CD4-positive, alpha-beta T cell treated with Interleukin-15 for 4 hours (primary cell): ENCODE measurements at regions not wholly inside any gene's neighbourhood (a gene's known extent, or its start where the extent isn't known, plus 50 kb on each side); places are given as distances from the start of the nearest gene placed in this dataset.

Experiments
- DNase-seq: peaks from one replicate; pipeline ENCODE4 v3.0.0-alpha.2; 2020; ENCODE audit warnings: low spot score

DNA sequence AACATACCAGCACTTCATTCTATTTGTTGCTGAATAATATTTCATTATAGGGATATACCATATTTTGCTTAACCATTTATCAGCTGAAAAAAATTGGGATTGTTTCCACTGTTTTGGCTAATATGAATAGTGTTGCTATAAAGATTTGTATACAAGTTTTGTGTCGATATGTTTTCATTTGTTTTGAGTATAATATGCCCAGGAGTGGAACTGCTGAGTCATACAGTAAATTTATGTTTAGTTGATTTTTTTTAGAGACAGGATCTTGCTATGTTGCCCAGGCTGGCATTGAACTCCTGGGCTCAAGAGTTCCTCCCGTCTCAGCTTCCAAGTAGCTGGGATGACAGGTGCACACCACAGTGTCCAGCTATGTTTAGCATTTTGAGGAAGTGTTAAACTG is 131.5 kb upstream of the TMCC3 start:
- no peak for DNase-seq

DNA sequence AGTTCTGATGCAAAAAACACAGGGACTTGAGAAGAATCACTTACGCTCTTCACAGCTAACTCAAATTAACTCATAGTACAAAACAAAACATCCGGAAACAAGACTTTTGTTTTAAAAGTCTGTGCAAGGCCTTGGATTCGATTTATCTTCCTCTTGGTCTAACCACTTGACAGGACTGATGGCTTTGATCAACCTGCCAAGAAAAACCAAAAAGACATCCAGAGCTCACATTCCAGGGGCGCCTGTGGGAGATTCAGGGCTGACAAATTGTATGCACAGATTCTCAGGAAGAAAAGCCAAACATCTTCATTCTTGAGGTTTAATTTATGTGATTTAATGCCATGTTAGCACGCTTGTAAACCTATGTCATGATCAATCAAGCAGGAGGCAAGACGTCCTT is 129.1 kb upstream of the TMCC3 start:
- no peak for DNase-seq

DNA sequence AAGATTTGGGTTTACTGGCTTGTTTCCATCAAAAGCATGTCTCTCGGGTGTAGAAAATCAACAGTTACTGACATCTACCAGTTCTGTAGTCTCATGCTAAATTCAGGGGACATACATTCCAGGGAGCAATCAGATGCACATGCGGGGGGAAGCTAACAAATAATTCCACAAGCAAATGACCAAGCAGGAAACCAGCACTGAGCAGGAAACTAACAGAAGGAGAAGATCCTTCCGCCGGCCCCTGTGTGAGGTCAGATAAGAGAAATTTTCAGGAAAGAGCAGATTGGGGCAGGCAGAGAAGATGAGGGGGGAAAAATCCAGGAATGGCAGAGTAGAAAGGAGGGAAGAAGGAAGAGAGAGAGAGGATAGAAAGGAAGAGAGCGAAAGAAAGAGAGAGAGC is 127.6 kb upstream of the TMCC3 start:
- DNase-seq: no peak

DNA sequence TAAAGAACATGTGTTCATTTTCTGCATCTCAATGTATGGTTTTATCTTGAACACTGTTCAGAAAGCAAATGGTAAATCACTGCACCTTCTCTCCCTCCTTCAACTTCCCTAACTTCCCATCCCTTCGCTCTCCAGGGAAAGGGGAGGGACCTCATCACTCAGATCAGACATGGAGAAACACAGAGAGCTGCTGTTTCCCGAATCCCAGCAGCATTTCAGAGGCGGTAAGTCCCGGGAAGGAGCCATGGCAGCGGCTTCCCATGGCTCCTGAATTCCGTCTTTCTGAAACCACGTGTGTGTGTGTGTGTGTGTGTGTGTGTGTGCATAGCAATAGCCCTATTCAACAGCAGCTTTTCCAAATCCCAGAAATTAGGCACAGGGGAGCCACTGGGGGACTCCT is 125.4 kb upstream of the TMCC3 start:
- DNase-seq: no peak

DNA sequence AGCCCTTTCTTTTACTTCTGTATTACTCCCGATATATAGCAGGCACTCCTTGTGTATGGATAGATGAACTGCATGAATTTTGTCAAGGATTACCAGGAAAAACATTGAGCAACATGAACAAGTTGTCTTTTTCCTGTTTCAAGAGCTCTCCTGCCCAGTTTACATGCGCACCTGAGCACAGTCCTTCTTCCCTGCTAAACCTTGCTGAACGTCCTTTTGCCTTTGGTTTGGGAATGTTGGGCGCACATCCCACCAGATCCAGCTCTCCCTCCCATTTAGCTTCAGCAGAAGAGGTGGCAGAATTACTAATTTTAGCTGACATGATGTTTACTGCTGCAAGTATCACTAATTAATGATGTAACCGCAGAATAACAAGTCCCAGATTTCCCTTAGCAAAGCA is 121.4 kb upstream of the TMCC3 start:
- no peak for DNase-seq

DNA sequence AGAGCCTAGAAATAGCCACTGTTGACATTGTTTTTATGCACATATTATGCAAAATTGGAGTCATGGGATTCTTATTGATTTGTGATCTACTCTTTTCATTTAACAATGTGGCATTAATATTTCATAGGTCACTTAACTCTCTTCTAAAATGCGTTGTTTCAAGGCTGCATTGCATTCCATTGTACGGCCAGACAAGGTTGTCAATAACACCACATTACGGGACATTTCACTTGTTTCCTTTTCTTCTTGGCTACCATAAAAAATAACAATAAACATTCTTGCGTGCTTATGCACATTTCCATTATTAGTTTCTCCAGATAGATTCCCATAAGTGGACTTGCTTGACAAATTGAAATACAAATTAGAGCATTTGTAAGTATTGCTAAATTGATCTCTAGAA is 120.8 kb upstream of the TMCC3 start:
- no peak for DNase-seq

DNA sequence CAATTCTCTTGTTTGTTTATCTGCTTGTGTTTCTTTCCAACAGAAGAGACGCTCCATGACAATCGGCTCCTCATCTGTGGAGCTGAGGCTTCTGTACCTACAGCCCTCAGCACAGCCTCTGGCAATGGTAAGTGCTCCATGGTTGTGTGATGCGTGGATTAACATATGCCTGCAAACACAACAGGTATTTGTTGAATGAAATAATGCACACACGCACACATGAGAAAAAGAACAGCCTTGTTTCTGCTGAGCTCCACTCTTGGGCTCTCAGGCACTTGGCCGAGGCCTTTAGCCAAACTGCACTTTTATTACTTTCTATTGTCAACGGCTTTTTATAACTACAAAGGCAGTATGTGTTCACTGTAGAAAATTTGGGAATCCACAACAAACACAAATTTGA is 120.4 kb upstream of the TMCC3 start:
- no peak for DNase-seq

DNA sequence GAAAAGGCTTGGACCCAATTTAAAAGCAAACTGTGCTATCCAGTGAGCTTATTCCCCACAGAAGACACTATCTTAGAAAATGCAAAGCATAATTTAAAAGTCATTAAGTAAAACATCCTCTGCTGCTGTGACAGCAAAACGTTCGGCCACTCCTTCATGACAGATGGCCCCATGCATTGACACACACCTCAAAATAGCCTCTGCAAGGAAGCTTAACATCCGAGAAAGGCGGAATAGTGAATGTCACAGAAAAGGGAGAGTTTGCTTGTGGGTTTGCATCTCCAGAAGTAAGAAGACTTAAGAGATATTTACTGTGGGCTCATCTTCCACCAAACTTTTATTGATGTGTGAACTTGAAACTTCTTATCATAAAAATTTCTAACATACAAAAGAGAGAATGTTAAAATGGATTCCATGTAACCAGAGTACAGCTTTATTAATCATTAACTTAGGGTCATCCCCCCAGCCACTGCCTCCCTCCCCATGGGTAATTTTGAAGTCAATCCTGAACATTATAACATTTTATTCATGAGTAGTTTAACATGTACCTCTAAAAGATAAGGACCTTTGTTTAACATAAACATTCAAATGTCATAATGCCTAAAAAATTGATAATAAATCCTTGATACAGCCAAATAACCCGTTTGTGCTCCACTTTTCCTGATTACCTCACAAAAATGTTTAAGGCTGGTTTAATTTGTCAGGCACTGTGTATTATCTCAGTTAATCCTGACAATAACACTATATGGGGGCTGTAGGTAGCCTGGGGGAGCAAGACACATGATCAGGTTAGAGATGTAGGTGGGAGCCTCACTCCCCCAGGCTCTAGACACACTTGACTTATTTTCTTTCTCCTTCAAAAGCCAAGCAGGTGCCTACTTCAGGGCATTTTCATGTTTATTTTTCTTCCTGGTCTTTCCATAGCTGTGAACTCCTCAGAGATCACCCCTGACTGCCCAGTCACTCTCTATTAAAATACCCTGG is 119.7 kb upstream of the TMCC3 start:
- no peak for DNase-seq

DNA sequence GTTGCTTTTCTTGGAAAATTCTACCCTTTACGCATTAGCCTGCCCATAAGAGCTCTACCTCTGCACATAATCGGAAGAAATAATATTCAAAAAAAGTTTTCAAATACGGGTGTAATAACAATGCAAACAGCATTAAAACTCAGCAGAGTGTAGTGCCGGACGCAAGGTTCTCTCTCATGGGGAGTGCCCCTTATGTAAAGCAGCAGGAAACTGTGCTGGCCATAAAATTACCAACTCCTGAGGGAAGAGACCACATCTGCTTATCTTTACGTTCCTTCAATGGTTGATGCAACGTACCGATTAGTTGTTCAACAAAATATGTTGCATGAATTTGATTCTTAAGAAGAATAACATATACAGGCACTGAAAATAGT is 118.7 kb upstream of the TMCC3 start:
- no peak for DNase-seq

DNA sequence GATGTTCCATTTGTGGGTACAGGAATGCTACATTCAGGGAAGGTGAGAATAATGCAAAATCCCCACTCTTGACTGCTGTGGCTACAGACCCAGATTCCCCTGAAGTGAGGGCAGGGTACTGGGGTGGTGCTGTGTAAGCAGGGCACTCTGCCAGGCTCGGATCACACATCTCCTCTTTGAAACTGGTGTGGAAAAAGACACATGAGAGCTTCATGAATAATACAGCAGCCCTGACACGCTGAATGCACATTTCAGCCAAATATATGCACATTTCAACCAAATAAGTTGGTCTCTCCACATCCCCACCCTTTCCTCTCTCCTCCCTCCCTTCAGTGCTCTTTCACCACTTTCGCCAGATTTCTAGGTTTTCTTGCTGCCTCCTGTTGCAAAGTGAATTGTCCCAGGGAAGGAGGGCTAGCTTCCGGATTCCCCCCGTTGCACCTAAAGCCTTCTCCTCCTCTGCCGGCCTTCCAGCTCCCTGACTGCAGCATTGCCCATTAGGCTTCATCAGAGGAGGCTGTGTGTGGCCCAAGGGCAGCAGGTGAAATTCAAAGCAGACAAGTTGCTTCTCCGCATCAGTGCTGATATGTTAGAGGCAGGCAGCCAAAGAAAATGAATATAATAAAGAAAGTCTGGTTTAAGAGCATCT is 118.2 kb upstream of the TMCC3 start:
- no peak for DNase-seq

DNA sequence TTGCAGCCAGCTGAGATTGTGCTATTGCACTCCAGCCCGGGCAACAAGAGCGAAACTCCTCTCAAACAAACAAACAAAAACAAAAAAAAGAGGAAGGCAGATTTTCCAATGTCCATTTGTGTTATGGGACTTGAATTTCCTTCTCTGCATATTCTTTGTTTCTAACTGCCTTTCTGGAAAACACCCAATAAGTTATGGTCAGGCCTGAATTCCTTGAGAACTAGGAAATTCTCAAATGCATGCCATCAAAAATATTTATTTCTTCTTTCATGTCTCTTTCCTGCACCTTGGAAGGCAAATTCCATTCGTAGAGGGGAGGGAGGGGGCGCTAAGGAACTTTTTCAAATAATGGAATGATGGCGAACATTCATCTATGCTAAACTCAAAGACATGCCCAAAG is 117.6 kb upstream of the TMCC3 start:
- DNase-seq: no peak

DNA sequence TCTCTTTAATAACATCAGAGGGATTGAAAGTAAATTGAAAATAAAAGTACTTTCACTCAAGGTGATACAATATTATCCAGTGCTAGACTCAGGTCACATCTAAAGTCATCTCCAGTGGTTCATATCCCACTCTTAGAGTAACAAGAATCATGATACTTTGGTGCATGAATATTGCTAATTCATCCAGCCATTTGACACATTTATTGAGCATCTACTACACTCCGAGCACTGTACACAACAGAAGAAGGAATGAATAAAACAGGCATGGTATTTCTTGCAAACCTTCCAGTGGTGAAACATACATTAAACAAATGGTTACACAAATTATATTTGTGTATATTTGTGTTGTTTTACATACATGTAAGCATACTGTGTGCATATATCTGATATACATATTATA is 116.0 kb upstream of the TMCC3 start:
- no peak for DNase-seq

DNA sequence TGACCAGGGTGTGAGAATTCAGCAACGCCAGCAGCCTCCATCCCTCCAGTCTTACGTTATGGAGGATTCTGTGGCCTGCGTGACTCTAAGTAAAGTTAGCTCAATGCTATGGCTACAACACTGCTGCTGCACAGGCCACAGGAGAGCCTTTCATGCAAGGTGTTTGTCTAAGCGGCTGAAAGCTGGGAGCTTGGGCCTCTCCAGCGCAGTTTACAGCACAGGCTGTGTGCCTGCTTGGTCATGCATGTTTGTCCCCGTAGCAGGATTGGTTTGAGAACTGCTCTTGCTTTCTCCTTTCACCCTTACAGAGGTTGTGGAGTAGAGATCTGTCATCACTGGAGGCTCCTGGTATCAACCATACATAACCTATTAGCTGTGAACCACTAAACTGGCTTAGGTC is 113.1 kb upstream of the TMCC3 start:
- no peak for DNase-seq

DNA sequence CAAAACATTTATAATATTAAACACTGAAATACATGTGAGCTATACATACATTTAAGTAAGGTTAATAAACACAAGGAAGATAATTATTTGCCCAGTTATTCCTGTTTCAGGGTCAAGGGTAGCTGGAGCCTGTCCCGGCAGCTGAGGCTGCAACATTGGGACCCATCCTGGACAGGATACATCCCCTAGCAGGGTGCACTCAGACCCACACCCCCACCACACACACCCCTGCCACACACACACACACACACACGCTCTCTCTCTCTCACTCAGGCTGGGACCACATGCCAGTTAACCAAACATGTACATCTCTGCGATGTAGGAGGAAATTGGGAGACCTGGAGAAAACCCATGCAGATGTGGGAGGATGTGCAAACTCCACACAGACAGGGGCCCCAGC is 112.6 kb upstream of the TMCC3 start:
- no peak for DNase-seq

DNA sequence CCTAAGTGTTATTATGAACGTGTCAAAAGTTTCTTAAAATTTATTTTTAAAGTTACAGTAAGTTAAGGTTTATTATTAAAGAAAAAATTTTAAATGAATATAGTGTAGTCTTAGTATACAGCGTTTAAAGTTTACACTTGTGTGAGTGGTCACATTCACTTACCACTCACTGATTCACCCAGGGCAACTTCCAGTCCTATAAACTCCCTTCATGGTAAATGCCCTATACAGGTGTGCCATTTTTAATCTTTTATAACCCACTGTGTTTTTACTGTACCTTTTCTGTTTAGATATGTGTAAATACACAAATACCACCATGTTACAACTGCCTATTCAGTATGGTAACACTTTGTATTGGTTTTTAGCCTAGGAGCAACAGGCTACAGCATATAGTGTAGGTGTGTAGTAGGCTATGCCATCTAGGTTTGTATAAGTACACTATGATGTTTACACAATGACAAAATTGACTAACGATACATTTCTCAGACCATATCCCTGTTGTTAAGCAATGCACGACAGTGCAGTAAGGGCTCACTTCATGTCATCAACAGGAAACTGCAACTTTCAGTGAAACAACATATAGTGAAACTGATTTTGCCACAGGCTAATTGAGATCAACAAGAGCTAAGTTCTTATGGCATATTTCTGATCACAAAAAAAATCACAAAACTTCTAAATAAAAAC is 112.0 kb upstream of the TMCC3 start:
- DNase-seq: no peak

DNA sequence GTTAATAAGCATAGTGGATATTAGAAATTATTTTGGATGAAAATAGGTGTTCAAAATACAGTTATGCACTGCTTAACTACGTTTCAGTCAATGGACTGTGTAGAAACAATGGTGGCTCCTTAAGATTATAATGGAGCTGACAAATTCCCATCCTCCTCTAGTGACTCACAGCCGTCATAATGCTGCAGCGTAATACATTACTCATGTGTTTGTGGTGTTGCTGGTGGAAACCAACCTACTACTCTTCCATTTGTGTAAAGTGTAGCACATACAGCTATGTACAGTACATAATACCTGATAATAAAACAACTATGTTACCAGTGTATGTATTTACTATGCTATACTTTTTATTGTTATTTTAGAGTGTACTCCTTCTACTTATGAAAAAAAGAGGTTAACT is 111.2 kb upstream of the TMCC3 start:
- no peak for DNase-seq

DNA sequence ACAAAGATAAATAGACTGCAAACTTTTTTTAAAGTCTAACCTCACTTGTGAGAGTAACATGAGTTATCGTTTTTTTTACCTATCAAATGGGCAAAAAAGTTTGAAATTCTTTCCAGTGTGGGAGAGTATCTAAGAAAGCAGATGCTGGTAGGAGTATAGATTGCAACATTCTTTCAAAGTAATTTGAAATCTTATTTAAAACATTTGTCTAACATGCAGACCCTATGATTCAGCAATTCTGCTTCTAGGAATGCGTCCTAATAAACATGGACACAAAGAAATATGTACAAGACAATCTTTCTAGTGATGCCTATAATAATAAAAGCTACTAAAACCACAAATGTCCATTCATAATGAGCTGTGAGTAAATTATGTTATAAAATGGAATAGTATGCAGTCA is 110.4 kb upstream of the TMCC3 start:
- DNase-seq: no peak

DNA sequence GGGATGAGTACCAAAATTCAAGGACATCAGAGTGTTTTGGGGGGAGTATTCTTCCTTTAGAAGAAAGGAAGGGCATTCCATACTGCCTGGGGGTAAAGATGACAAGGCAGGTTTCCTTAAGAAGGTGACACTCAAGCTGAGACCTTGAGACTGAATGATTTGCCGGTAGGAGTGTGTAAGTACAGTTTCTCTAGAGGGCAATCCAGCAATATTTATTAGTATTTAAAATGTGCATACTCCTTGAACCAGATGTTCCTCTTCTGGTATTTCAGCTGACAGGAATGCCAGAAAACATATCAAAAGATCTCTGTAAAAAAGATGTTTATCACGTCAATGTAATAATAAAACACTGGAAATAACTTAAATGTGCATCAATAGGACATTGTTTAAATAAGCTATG is 106.4 kb upstream of the TMCC3 start:
- DNase-seq: no peak

DNA sequence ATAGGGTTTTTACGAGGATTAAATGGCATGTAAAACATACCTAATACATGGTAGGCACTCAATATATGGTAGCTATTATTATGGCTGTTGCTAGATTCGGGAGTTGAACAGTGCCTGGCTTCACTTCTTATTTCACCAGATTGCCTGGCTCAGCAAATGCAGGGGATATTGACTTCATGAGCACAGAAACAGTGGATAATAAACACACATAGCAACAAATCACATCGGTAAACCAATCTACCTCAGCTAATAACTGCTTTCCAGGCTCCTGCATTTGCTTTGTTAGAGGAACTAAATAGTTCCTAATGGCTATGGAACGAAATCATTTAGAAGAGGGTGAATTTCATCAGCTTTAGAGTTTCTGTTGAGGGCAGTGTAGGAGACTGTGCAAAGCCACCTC is 105.2 kb upstream of the TMCC3 start:
- DNase-seq: no peak

DNA sequence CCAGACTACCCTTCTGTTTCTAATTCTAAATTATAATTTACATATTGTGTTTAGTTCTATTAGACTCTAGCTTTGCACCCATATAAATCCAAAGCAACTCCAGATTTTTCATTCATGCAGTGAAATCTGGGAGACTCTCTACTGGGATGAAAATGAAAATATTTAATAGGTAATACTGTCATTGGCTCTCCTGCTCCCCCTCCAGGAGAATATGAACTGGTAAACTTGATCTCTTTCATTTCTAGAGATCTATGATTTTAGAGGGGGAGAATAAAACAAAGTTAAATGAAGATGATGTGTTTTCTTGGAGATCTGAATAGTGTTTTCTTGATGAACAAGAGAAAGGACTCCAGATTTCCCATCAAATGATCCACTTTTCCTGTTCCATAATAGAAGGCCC is 104.3 kb upstream of the TMCC3 start:
- no peak for DNase-seq

DNA sequence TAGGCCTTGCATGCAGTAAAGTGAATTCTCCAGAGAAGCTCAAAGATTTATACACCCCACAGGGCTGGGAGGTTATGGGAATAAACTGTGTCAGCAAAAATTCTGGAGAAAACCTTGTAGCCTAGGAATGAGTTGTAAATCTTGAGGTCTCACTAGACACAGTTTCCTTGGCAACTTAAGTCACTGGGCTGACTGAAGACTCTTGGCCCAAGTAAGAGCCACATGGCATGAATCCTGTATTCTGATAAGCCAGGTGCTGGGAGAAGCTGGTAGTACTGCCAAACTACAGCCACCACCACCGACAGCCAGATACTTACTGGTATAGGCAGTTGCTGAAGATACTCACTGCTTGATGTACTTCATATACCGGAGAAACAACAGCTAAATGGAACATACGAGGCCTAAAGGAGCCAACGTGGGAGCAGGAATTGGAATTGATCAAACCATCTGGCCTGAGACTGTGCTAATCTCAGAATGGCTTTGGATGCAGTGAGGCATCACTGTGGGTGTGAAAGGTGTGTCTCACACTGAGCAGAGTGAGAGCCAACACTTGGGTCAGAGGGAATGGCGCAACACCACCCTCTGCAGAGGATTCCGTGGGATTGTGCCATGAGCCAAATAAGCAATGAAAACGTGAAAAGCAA is 102.8 kb upstream of the TMCC3 start:
- no peak for DNase-seq

DNA sequence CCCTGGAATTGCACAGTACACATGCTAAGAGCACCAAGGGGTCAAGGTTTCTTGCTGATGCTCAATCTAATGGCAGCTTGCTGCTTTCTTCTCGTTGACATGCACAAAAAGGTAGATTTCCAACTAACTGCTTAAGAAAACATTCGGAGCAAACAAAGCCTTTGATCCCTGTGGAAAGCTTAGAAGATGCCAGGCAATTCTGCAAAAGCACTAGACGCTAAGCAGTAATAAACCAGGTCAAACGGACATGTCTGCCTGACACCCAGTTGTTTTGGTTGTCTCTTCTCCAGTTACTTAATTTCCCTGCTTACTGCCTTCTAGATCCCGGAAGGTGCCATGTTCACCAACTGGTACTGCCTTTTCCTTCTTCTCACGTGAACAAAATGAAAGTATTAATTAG is 100.5 kb upstream of the TMCC3 start:
- no peak for DNase-seq

DNA sequence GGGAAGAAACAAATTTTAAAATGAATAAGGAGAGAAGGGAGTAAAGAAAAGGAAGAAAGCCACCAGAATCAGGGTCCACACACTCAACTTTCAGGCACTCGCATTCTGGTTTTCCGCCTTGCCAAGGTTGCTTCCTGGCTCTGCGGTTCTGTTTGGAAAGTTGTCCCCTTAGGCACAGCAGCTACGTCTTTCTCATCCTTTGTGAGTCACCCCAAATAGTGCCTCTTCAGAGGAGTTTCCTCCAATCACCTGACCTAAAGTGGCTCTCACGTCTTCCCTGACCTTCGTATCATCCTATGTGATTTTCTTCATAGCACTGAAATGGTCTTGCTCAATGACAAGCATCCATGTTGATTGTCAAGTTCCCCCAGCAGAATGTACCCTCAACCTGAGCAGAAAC is 99.5 kb upstream of the TMCC3 start:
- DNase-seq: no peak
